Head of caudate nucleus (tissue), 42 donors: ENCODE measurements at regions not wholly inside any gene's neighbourhood (a gene's known extent, or its start where the extent isn't known, plus 50 kb on each side); places are given as distances from the start of the nearest gene placed in this dataset.

ENCODE experiments used
- DNase-seq, 42 donors: peaks; one replicate each; pipeline versions ENCODE4 v3.0.0 to v3.0.0-alpha.2; 2020 to 2021; ENCODE audit warnings: mixed read lengths in 7 of 42
- intact Hi-C: fragments of 100-400 bp; cut with DNase I; formaldehyde crosslinking; loops from one replicate; pipeline ENCODE4 v1.15.0; 2022

DNA sequence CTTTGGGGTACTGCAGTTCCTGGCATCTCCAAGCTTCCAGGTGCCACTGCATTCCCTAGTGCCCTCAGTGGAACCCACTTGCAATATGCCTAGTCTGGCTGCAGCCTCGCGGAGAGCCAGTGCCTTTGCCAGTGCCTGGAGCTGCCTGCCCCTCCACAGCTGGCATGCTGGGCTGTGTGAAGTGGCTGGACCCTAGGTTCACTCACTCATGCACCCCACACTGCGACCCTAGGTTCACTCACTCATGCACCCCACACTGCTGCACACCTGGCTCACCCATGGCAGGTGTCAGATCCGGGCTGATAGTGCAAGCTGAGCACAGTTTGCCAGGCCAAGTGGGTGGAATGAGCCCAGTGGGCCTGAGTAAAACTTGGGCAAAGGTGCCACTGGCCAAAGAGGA is 253.0 kb upstream of the NDST4 start:
- DNase-seq, result no peak

DNA sequence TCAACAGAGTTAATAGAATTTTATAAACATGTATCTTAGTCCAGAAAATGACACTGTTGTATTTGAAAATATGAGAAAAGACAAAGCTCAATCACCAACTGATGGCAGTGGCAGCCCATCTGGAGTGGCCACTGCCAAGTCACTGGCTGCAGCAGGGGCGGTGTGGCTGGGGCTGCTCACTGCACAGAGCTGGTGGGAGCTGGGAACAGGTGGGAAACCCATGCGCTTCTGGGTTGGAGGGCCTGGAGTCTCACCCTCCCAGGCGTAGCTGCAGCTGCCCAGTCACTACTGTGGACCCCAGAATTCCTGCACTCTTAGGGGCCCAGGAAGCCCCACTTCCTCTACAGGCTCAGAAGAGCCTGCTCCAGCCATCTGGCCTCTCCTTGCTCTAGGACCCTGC is 251.8 kb upstream of the NDST4 start:
- intact Hi-C loops, result no loop called here
- no peak for DNase-seq

More for the DNA sequence above, 253.0 kb upstream of the NDST4 start:
- intact Hi-C loops, result no loop called here

DNA sequence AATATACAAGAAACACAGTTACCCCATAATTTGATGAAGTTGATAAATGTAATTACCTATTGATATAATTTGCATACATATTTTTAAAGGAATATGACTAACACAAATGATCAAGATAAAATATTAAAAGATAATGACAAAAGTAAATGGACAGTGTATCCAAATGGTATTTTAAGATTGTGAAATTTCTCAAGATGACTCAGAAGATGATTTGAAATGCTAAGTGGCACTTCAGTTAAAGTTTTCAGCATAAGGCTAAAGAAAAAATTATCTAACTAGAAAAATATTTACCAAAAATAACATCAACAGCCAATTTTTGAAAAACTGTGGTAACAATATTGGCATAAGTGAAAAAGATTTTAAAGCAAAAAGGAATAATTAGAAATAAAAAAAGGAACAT is 248.4 kb upstream of the NDST4 start:
- DNase-seq, result no peak
- intact Hi-C loops, result no loop called here

DNA sequence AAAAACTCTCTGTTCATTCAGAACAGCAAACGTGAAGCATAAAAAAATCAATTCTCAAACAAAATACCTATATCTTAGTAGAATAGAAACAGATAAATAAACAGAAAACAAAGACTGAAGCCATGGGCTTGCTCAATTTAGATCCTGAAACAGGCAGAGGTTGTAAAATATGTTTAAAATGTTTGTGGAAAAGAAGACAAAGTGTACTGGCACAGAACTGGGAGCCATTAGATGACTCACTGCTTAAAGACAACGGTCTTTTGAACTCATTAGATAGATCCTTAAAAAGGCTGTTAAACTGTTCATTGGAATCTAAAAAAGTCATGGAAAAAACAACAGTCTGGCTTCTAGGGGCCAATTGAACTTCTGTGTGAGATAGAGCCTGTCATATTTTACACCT is 247.0 kb upstream of the NDST4 start:
- intact Hi-C loops, result no loop called here
- DNase-seq, result no peak

DNA sequence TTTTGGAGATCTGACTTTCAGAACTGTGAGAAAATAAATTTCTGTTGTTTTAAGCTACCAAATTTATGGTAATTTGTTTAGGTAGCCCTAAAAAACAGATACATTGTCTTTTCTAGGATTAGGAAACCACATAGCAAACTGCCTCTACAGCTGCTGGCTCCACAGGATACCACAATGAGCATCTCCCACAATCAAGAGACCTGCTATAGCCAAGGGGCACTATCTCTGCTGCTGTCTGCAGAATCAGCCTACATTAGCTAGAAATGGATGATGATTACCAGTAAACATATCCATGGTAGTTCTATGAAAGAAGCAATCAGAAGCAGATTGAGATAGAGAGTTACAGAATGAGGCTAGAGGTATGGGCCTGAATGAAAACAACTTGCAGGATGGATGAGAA is 244.4 kb upstream of the NDST4 start:
- intact Hi-C loops, result no loop called here
- no peak for DNase-seq

DNA sequence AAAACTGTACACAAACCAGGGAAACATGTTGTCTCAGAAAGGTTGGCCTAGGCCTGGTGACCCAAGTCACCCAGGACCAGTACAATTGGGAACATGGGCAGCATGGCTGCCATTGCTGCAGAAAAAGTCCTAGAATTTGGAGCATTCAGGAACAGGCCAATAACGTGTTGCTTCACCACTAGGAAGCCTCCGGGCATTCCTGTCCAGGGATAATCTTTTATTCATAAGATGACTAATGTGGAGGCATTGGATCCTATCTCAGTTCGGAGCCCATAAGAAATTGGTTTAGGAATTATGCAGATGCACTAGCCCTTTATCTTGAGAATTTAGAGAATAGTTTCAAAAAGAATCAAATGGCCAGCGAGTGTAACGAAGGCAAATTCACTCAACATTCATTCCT is 242.8 kb upstream of the NDST4 start:
- intact Hi-C loops, result no loop called here

DNA sequence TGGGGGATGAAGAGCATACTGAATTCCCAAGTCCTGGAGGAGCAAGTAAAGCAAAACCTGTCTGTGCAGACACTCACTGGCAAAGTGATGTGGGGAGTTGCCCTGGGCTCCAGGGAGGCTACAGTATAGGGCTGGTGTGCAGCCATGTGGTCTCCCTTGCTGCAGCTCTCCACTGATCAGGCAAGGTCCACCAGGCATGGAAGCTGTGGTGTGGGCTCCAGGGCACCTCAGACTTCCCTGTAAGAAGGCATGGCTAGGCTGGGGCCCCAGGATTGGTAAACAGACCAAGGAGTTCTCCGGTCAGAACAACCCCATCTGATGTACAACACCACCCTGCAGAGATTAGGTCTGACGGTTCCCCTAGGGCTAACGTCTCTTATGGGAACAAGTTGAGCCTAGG is 241.9 kb upstream of the NDST4 start:
- intact Hi-C loops, result no loop called here
- no peak for DNase-seq

More for the DNA sequence above, 242.8 kb upstream of the NDST4 start:
- DNase-seq, result no peak

DNA sequence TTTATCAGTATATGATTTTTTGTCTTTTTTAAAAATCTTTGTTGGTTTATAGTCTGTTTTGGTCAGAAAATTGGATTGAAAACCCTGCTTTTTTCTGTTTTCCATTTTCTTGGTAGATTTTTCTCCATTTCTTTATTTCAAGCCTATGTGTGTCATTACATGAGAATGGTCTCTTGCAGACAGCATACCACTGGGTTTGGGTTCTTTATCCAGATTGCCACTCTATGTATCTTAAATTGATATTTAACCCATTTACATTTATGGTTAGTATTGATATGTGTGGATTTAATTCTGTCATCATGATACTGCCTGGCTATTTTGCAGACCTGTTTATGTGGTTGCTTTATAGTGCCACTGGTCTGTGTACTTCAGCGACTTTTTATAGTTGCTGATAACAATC is 239.9 kb upstream of the NDST4 start:
- intact Hi-C loops, result no loop called here

DNA sequence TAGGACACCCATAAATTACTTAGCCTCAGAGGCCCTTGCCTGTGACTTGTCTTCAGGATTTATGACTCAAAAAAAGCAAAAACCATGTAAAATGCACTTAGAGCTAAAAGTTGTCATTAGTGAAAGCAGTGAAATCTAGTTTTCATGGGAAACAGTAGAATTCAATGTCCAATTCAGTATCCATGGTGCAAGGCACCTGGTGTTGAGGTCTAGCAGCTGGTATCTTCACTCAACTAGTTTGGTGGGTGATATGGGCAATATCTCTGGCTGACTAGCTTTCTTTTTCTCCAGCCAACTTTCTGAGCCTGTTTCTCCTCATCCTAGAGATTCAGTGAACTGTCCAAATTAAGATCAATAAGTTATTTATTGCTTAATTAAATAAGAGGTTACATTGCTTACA is 229.8 kb upstream of the NDST4 start:
- DNase-seq, result no peak
- intact Hi-C loops, result no loop called here

More for the DNA sequence above, 239.9 kb upstream of the NDST4 start:
- no peak for DNase-seq

DNA sequence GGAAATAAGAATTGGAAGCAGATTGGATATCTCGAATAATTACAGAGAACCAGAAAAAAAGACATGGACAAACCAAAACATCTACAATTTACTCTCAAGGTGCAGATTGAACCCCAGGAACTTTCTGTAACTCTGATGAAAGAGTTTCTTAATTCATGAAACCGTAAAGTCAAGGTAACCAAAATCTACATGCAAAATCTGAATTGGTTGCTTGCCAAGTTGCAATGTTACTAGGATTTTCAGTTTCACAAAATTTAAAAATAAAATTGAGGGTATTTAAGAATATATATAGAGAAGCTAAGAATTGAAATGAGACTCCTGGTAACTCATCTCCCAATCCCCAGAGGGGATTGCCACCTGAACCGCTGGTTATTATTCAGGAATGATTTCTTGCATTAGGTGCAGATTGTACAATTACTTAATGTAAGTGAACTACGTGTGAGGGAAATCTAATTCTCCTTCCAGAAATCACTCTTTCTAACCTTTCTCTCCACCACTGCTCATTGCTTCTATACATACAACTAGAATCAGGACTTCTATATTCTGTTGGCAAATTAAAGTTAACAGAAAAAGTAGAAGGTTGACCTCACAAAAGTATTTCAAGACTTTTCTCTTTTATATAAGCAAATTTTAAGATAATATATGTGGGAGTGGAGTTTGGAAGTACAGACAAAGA is 221.5 kb upstream of the NDST4 start:
- DNase-seq, result no peak
- intact Hi-C loops, result no loop called here

DNA sequence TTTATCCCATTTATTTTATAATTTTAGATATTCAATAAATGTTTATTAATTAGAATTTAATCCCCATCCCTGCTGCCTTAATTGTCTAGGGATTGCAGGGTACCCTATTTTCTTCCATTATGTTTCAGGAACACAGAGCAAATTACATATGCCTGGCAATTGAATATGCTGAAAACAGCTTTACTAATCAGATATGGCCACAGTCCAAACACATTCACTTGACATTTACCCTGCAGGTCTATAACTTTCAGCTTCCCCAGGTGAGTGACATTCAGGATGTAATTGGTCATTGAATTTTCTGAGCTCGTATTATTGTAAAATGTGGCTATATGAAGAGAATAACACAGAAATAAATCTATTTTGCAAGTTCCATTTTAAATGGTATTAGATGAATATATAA is 218.7 kb upstream of the NDST4 start:
- intact Hi-C loops, result no loop called here

DNA sequence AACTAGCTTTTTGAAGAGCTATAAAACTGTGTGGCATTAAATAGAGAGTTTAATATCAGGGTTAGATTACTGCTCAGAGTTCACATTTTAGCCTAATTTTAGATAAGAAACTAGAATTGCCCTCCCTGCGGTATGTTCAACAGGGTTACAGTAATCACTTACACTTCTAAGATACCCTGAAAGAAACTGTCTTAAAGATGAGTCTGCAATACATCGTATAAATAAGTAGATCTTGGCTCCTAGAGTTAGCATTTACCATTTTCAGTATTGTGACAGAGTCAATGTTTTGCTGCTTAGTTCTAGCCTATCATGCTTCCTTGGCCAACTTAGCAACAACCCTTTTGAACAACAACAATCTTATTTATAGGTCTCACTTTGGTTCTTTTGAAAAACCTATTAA is 217.8 kb upstream of the NDST4 start:
- no peak for DNase-seq
- intact Hi-C loops, result no loop called here

More for the DNA sequence above, 218.7 kb upstream of the NDST4 start:
- DNase-seq, result no peak

DNA sequence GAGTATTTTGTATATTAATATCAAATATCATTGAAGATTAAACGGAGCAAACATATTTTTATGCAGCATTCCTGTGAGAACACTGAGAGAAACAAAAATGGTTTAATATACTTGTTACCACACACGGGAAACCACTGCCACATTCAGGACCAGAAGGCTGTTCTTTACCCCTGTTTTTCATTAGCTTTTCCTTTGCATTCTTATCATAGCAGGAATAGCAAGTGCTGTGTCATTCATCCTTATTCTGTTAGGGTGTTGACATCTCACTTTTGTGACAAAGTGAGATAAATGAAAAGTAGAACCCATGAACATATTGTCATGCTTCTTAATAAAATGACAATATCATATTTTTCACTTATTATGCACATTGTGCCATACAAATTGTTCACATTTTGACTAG is 212.4 kb upstream of the NDST4 start:
- intact Hi-C loops, result no loop called here
- no peak for DNase-seq

DNA sequence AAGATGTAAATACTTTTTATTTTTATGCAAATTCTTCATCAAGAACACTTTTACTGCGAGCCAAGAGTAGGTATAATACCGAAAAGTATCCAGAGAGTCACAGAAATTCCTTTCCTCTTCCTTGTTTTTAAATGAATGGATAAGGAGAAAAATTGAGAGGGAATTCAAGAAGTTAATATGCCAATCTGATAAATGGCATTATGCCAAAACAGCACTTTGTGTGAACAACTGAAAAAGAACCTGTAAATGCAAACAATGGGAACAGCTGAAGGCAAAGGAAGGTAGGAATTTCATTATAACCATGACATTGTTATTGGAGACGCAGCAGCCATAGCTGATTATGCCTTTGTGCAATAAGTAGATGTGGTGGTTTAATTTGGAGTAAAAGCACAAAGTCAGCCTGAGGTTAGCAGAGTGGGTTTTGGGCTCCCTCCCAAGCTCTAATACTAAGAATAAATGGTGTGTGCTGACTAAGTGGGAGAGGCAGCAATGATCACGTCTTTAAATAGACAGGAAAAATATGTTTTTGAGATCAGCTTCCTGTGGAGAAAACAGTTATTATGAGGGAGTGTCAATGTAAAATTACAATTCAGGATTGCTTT is 209.8 kb upstream of the NDST4 start:
- DNase-seq, result peak in 3 of 42 donors; percentile 4 to 8 (median 4)
- intact Hi-C loops, result no loop called here

DNA sequence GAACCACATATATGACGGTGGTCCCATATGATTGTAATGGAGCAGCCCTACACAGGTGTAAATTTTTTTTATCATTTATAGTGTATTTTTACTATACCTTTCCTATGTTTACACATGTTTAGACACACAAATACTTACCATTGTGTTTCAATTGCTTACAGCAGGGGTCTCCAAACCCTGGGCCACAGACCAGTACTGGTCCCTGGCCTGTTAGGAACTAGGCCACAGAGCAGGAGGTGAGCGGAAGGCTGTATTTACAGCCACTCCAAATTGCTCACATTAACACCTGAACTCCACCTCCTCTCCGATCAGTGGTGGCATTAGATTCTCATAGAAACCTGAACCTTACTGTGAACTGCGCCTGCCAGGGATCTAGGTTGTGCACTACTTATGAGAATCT is 201.8 kb upstream of the NDST4 start:
- intact Hi-C loops, result no loop called here

DNA sequence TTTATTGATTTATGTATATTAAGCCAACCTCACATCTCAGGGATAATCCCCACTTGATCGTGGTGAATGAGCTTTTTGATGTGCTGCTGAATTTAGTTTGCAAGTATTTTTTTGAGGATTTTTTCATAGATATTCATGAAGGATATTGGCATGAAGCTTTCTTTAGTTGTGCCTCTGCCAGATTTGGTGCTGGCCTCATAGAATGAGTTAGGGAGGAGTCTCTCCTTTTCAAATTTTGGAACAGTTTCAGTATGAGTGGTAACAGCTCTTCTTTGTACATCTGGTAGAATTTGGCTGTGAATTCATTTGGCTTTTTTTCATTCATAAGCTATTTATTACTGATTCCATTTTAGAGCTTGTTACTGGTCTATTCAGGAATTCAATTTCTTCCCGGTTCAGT is 197.2 kb upstream of the NDST4 start:
- intact Hi-C loops, result no loop called here
- no peak for DNase-seq

More for the DNA sequence above, 201.8 kb upstream of the NDST4 start:
- DNase-seq, result no peak

DNA sequence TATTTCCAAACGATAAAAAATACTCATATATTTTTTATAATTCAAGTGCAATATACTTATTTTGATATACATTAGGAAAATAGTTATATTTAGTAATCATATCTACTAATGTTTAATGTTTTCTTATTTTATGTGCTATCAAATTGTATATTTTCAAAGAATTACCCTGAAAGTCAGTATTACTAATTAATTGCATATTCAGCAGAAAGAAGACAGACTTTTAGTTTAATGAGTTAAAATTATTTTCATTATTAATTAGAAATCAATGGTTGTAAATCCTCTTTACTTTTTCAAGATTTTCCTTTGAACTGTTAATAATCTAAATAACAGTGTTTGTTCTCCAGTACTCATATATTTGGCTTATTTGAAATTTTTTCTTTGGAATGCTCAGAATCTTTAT is 181.3 kb upstream of the NDST4 start:
- DNase-seq, result no peak
- intact Hi-C loops, result no loop called here

DNA sequence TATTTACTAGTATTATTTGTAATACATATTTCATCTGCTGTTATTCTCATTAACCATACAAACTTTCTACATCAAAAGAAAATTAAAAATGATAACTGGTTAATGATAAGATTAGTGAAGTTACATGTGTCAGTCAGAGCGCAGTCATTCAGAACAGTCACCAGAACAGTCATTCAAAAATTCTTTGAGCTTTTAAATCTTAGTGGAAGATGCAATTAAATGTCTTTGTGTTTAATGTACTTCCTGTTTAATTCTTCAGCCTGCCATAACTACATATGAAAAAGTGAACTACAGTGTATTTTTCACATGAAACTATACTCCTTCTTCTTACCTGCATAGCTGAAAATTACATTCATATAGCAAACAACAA is 179.7 kb upstream of the NDST4 start:
- intact Hi-C loops, result no loop called here
- no peak for DNase-seq

DNA sequence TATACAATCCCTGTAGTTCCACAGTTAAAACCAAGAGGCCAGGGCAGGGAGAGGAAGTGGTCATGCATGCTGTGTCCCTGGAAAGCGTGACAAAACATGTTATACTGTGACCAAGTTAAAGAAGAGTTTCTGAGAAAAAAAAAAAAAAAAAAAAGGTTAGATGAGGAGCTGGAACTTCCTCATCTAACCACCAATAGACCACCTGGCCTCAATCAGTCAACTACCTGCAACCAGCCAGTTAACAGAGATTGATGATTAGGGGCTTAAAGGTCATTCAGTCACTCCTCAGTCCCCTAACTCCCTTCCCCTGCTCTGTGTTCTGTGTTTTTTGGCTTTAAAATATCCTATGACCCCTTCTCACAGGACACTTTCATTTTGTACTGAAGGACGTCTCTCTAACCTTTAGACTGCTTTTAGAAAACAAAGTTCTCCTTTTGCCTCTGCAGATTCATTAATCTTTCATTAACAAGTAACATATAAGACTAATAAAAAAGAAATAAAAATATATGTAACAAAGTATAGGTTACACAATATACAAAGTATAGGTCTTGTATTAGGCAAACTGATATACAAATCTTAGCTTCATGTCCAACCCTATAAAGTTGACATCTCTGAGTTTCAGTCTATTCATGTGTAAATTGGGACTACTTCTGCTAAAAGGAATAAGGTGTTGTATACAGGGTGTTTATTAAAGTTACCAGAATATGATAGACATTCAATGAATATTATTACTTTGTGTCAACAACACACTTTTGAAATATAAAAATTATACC is 179.1 kb upstream of the NDST4 start:
- intact Hi-C loops, result no loop called here
- DNase-seq, result no peak

DNA sequence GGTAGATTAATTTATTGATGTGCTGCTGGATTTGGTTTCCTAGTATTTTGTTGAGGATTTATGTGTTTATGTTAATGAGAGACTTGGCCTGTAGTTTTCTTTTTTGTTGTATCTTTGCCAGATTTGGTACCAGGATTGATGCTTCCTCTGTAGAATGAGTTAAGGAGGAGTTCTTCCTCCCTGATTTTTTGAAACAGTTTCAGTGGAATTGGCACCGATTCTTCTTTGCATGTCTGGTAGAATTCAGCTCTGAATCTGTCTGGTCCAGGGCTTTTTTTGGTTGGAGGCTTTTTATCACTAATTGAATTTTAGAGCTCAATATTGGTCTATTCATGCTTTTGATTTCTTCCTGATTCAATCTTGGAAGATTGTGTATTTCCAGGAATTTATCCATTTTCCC is 174.0 kb upstream of the NDST4 start:
- no peak for DNase-seq
- intact Hi-C loops, result no loop called here

DNA sequence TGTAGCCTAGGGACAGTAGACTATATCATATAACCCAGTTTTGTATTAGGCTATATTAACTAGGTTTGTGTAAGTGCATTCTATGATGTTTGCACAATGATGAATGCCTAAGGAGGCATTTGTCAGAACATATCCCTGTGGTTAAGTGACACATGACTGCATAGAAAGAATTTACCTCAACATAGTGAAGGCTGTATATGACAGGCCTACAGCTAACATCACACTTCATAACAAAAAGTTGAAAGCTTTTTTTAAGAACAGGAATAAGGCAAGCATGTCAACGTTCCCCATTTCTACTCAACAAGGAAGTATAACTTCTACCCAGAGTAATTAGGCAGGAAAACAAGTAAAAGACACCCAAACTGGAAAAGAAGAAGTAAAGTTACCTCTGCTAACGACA is 165.9 kb upstream of the NDST4 start:
- intact Hi-C loops, result no loop called here

More for the DNA sequence above, 165.9 kb upstream of the NDST4 start:
- no peak for DNase-seq
